ENCODE measurements at regions not wholly inside any gene's neighbourhood (a gene's known extent, or its start where the extent isn't known, plus 50 kb on each side); places are given as distances from the start of the nearest gene placed in this dataset.
"Not testable (repeated sequence)": the region's sequence is repeated elsewhere in the genome, so short reads cannot be mapped to it uniquely, and the experiment has no call there.

GRCh38 chr1:219090607-219091006, 83.1 kb upstream of the LYPLAL1 start:
- no peak for DNase-seq (ENCODE audit: low read depth)

GRCh38 chr1:219092206-219092605, 81.5 kb upstream of the LYPLAL1 start:
- no peak for DNase-seq (ENCODE audit: low read depth)

DNA sequence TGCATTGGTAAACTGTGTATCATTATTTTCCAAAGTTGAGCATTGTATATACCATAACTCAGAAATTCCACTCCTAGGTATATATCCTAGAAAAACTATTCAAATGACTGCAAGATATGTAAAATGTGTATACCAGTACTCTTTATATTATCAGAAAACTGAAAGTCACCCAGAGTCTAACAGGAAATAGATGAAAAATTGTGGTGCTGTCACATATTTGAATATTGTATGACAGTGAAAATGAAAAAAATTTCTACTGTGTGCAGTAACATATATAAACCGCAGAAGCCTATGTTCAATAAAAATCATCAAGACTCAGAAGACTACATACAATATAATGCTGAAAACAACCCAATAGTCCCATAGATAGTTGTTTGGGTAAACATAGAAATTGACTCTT, 74.4 kb upstream of the LYPLAL1 start:
- no peak for DNase-seq (ENCODE audit: low read depth)

DNA sequence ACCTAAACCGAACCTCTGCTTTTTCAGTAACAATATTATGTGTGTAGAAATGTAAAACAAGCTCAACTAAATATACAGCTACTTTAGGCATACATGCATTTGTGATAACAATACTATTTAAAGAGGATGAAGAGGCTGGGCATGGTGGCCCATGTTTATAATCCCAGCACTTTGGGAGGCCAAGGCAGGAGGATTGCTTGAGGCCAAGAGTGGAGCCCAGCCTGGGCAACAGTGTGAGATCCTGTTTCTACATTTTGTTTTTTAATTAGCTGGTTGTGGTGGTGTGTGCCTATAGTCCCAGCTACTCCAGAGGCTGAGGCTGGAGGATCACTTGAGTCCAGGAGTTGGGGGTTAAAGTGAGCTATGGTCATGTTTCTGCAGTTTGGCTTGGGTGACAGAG, 73.6 kb upstream of the LYPLAL1 start:
- DNase-seq (ENCODE audit: low read depth) = no peak

- not testable (repeated sequence) for DNase-seq (ENCODE audit: low read depth)
Observed at GRCh38 chr1:219102466-219102865, 71.2 kb upstream of the LYPLAL1 start.

DNA sequence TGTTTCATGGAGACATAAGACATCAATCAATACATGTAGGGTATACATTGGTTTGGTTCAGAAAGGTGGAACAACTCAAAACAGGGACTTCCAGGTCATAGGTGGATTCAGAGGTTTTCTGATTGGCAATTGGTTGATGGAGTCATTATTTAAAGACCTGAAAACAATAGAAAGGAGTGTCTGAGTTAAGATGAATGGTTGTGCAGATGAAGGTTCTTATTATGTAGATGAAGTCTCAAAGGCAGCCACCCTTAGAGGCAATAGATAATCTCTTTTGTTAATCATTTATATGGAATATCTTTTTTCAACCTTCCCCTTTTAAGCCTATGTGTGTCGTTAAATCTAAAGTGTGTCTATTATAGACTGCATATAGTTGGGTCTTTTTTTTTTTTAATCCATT, 67.8 kb upstream of the LYPLAL1 start:
- no peak for DNase-seq (ENCODE audit: low read depth)

GRCh38 chr1:219109424-219110018, 64.2 kb upstream of the LYPLAL1 start:
- DNase-seq (ENCODE audit: low read depth) = no peak

- DNase-seq (ENCODE audit: low read depth) = no peak
Observed at GRCh38 chr1:219113261-219113660, 60.4 kb upstream of the LYPLAL1 start.

DNA sequence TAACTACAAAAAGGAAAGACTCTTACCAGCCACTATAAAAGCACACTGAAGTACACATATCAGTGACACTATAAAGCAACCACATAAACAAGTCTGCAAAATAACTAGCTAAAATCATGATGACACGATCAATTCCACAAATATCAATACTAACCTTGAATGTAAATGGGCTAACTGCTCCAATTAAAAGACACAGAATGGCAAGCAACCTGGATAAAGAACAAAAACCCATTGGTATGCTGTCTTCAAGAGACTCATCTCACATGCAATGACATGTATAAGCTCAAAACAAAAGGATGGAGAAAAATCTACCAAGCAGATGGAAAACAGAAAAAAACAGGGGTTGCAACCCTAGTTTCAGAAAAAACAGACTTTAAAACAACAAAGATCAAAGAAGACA, 59.7 kb upstream of the LYPLAL1 start:
- DNase-seq (ENCODE audit: low read depth) = no peak

GRCh38 chr1:219119839-219120238, 53.8 kb upstream of the LYPLAL1 start:
- no peak for DNase-seq (ENCODE audit: low read depth)

DNA sequence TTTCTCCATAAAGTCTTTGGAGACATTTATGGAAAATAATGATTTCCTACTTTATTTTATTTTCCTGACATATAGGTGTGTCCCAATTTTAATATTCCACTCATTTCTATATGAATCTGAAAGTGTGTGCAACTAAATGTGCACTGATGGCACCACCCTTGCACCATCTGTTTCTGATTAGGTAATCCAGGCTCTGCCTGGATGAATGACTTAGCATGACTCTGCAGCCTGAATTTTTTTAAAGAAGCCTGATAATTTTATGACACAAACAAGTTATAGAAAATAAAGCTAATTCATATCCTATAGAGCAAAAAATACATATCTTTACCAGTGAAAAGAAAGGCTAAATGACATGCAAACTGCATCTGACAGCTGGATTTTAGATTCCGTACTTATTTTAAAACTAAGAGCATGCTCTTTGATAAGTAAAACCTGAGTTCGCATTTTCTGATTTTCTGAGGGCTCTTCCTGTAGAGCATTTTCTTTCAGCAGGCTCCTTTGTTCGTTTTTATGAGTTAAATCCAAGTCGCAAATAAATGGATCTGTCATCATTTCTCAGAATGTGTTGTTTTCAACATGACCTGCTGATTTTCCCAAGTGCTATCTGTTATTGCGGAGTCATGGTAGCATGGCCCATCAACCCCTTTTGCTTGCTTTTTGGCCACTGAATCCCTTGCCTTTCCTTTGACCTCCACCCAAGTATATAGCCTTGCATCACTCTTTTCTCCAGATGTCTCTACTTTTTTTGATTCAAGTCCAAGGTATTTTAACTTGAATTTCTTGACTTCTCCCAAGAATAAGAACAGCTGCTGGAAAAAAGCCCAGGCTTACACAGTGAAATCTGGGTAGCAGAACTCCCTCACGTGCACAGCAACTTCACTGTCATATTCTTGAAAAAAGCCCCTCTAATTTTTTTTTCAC, 52.8 kb upstream of the LYPLAL1 start:
- DNase-seq (ENCODE audit: low read depth) = no peak

DNA sequence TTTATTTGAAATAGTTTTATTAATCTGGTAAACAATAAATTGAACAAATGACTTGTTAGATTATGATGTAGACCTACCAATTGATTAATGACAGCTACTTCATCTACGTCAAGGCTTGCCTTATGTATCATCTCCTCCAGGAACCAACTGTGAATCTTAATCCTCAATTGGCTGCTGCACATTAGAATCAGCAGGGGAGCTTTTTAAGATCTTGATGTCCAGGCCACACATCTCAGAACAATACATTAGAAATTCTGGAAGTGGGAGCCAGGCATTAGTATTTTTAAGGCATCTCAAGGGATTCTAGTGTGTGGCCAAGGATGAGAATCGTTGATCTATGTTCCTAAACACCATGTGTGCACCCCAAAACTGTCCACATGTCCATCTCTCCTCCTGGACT, 52.0 kb upstream of the LYPLAL1 start:
- DNase-seq (ENCODE audit: low read depth) = no peak

DNA sequence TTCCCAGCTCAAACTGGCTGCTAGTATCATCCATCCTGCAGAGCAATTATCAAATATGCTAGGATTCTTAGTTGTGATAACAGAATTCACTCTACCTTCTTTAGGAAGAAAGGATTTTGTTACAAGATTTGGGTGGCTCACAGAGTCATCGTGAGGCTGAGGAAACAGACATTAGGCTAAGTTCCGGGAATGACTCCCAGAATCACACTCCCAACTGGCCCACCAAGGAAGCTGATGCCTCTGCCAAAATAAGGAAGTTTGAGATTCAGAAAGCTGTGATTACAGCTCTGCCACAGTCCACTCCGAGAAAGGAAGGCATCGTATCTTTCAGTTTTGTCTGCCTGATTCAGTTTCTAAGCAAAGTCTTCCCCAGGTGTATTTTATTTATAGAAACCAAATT, 50.6 kb upstream of the LYPLAL1 start:
- no peak for DNase-seq (ENCODE audit: low read depth)

Data from activated T-helper 9 cell treated with anti-CD3 and anti-CD28 coated beads, Interleukin-2, amount 50 U/mL, for 16 hours (primary cell).